ENCODE measurements at regions not wholly inside any gene's neighbourhood (a gene's known extent, or its start where the extent isn't known, plus 50 kb on each side); places are given as distances from the start of the nearest gene placed in this dataset.

DNA sequence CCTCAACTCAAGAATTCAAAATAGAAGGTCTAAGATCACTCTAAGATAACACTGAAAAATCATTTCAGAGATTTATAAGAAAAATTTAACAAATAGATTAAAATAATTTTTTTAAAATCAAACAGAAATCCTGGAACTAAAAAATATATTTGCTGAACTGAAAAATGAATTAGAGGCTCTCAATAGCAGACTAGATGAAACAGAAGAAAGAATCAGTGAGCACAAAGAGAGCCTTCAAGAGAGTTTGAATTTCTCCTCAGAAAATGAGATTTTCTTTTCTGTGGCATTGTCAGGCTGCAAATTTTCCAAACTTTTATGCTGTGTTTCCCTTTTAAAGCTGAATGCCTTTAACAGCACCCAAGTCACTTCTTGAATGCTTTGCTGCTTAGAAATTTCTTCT, 335.0 kb upstream of the SLC7A11 start:
- ATAC-seq (no peak), DNase-seq (no peak)
- H3K4me3 ChIP-seq, result no peak overlapping the region
- TF ChIP-seq, protein P1, sequence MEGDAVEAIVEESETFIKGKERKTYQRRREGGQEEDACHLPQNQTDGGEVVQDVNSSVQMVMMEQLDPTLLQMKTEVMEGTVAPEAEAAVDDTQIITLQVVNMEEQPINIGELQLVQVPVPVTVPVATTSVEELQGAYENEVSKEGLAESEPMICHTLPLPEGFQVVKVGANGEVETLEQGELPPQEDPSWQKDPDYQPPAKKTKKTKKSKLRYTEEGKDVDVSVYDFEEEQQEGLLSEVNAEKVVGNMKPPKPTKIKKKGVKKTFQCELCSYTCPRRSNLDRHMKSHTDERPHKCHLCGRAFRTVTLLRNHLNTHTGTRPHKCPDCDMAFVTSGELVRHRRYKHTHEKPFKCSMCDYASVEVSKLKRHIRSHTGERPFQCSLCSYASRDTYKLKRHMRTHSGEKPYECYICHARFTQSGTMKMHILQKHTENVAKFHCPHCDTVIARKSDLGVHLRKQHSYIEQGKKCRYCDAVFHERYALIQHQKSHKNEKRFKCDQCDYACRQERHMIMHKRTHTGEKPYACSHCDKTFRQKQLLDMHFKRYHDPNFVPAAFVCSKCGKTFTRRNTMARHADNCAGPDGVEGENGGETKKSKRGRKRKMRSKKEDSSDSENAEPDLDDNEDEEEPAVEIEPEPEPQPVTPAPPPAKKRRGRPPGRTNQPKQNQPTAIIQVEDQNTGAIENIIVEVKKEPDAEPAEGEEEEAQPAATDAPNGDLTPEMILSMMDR (IDR thresholded peaks at IDR 0.05), result no peak
- H3K36me3 ChIP-seq, result no peaks in the 10 kb centered on the region
- H3K27me3 ChIP-seq, result no peaks in the 10 kb centered on the region
- intact Hi-C loops (cut with DNase I), result no loop called here
- peaks cover 0 to 61% (median 23%) of the 10 kb centered on the region in 11 donors for H3K9me3 ChIP-seq
- H3K27ac ChIP-seq, result no peak overlapping the region
- no peaks in the 10 kb centered on the region for H3K4me1 ChIP-seq

DNA sequence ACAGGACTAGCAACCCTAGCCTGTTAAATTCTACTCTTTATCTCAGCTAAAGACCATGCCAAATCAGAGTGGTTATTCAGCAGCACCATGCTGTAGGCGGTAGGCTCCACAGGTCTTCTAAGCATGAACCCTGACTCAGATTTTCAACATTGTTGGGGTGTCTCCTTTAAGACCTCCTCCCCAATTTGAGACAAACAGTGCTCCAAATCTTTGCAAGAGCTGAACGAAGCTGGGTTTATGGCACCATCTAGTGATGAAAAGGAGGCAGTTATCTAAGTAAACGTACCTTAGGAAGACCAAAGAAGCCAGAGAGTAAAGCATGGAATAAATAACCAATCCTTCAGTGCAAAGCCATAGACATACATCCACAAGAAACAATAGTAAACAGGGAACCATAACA, 334.5 kb upstream of the SLC7A11 start:
- intact Hi-C loops (cut with DNase I), result no loop called here
- no peaks in the 10 kb centered on the region for H3K36me3 ChIP-seq

DNA sequence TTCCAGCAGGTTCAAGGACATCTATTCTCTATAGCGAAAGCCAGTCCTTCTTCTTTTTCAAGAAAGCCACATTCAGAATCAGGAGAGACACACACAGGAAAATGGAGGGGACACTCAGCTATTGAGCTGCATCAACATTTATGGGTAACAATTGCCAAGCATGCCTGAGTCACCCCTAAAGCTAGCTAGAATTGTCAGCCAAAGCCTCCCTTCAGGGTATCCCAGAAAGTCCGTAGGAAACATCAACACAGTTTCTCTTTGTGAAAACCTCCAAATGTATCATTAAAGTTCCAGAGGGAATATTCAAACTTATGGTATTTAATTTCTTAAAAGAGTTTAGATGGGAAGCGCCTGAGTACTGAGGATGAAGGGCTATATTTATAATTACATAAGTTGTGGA, 331.1 kb upstream of the SLC7A11 start:
- Histone ChIP-seq H3K4me1 (peaks cover 0 to 3% (median 0%) of the 10 kb centered on the region in 9 donors), H3K4me3 (no peak overlapping the region), H3K27ac (peak overlapping the region in 1 of 10 donors; percentile 26), H3K36me3 (no peaks in the 10 kb centered on the region), H3K27me3 (no peaks in the 10 kb centered on the region), H3K9me3 (peaks cover 0 to 26% (median 19%) of the 10 kb centered on the region in 11 donors)
- DNase-seq (no peak), ATAC-seq (no peak)
- TF ChIP-seq, protein P1 (IDR thresholded peaks at IDR 0.05), result no peak
- 52 to 64% methylated on average over 3 of the region's 3 CpGs for WGBS, 2 donors
- intact Hi-C loops (cut with DNase I), result no loop called here

More for the DNA sequence above, 334.5 kb upstream of the SLC7A11 start:
- 54 to 56% methylated on average over 3 of the region's 3 CpGs for WGBS, 2 donors
- Histone ChIP-seq H3K4me1 (no peaks in the 10 kb centered on the region), H3K9me3 (peaks cover 0 to 56% (median 23%) of the 10 kb centered on the region in 11 donors), H3K27me3 (no peaks in the 10 kb centered on the region), H3K27ac (no peak overlapping the region), H3K4me3 (no peak overlapping the region)
- TF ChIP-seq, protein P1 (IDR thresholded peaks at IDR 0.05), result no peak
- DNase-seq, result no peak
- no peak for ATAC-seq

DNA sequence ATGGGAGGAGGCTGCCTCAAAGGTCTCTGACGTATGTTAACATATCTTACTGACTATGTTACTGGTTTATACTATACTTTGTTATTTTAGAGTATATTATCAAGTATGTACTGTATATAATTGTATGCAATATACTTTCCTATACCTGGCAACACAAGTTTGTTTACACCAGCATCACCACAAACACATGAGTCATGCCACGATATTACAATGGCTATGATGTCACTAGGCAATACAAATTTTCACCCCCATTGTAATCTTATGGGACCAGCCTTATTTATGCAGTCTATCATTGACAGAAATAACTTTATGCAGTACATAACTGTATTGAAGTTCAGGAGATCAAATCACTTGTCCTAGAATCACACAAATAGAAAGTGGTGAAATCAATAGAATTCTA, 329.9 kb upstream of the SLC7A11 start:
- no peak overlapping the region for H3K4me3 ChIP-seq
- intact Hi-C loops (cut with DNase I), result no loop called here
- TF ChIP-seq, protein P1 (IDR thresholded peaks at IDR 0.05), result no peak
- DNase-seq (no peak), ATAC-seq (no peak)
- H3K4me1 ChIP-seq, result peaks cover 0 to 13% (median 0%) of the 10 kb centered on the region in 9 donors
- 79 to 81% methylated on average over 2 of the region's 2 CpGs for WGBS, 2 donors
- no peaks in the 10 kb centered on the region for H3K36me3 ChIP-seq
- H3K27ac ChIP-seq, result no peak overlapping the region
- H3K27me3 ChIP-seq, result no peaks in the 10 kb centered on the region
- peaks cover 0 to 13% (median 7%) of the 10 kb centered on the region in 11 donors for H3K9me3 ChIP-seq

Data from heart right ventricle (tissue), 16 donors.